GM21723 (cell line): ENCODE measurements at regions not wholly inside any gene's neighbourhood (a gene's known extent, or its start where the extent isn't known, plus 50 kb on each side); places are given as distances from the start of the nearest gene placed in this dataset.

Source experiments
- ATAC-seq: cut with Tn5 transposase; IDR thresholded peaks from one replicate; pipeline ENCODE4 v1.9.1; 2021; ENCODE audit warnings: mild to moderate bottlenecking, moderate library complexity; ENCODE audit not compliant: unreplicated experiment

- no peak for ATAC-seq
These were observed 288.8 kb upstream of the NFE2L3 start for GRCh38 chr7:25863005-25863728.

GRCh38 chr7:25863729-25864110 is 288.3 kb upstream of the NFE2L3 start:
- ATAC-seq, result no peak

GRCh38 chr7:25864511-25864910 is 287.5 kb upstream of the NFE2L3 start:
- ATAC-seq, result no peak

- ATAC-seq, result no peak
These were observed 286.9 kb upstream of the NFE2L3 start for GRCh38 chr7:25864943-25865751.

- no peak for ATAC-seq
These were observed 283.5 kb upstream of the NFE2L3 start for GRCh38 chr7:25868509-25868908.

- no peak for ATAC-seq
These were observed 281.4 kb upstream of the NFE2L3 start for GRCh38 chr7:25870574-25870973.

- ATAC-seq, result no peak
These were observed 275.9 kb upstream of the NFE2L3 start for GRCh38 chr7:25876092-25876491.

- ATAC-seq, result no peak
These were observed 273.9 kb upstream of the NFE2L3 start for GRCh38 chr7:25877802-25878789.

GRCh38 chr7:25879799-25880198 is 272.2 kb upstream of the NFE2L3 start:
- ATAC-seq, result no peak

GRCh38 chr7:25881317-25882037 is 270.5 kb upstream of the NFE2L3 start:
- no peak for ATAC-seq

GRCh38 chr7:25882151-25882773 is 269.7 kb upstream of the NFE2L3 start:
- ATAC-seq, result no peak

GRCh38 chr7:25884265-25884828 is 267.7 kb upstream of the NFE2L3 start:
- ATAC-seq, result no peak

GRCh38 chr7:25885057-25885576 is 266.9 kb upstream of the NFE2L3 start:
- no peak for ATAC-seq

GRCh38 chr7:25886387-25887240 is 265.4 kb upstream of the NFE2L3 start:
- no peak for ATAC-seq

- no peak for ATAC-seq
These were observed 264.7 kb upstream of the NFE2L3 start for GRCh38 chr7:25887266-25887665.

GRCh38 chr7:25887795-25888559 is 264.0 kb upstream of the NFE2L3 start:
- ATAC-seq, result no peak

- ATAC-seq, result no peak
These were observed 262.2 kb upstream of the NFE2L3 start for GRCh38 chr7:25889765-25890164.

GRCh38 chr7:25891591-25891990 is 260.4 kb upstream of the NFE2L3 start:
- ATAC-seq, result no peak
